K562 (cell line): ENCODE measurements at regions not wholly inside any gene's neighbourhood (a gene's known extent, or its start where the extent isn't known, plus 50 kb on each side); places are given as distances from the start of the nearest gene placed in this dataset.

Experiments used
- ATAC-seq: fragments of 200-7000 bp; cut with Tn5 transposase; 3 replicates; pipeline ENCODE4 v1.9.1; 2020; ENCODE audit warnings: moderate library complexity
- BruUV-seq: library from RNA; stranded (reverse); fragments of 400-500 nt; replicated peaks from 2 replicates; lab custom pipeline; 2021; lab: Mats Ljungman, UMichigan
- CTCF ChIA-PET: fragments of 300-600 bp; formaldehyde crosslinking; extraction: SDS; loops from one replicate; lab custom pipeline; 2021; ENCODE audit warnings: low intra/inter-chr PET ratio; lab: Yijun Ruan, JAX
- POLR2A ChIA-PET: fragments of 300-600, 350-650 bp; sonication (Branson Sonifier 250); formaldehyde crosslinking; extraction: SDS; loops from one replicate; lab custom pipeline; 2021; ENCODE audit warnings: antibody characterized with exemption, inconsistent platforms; lab: Yijun Ruan, JAX
- DNase-seq, 4 experiments: peaks; one replicate each; pipeline versions ENCODE4 v3.0.0 to v3.0.0-alpha.2; 2011 to 2018; ENCODE audit warnings: low spot score in 3 of 4, mixed read lengths in 3 of 4; ENCODE audit errors: extremely low read depth in 1 of 4
- FAIRE-seq: peaks from 2 replicates; lab custom pipeline; 2011; peaks lifted over from hg19 to GRCh38; lab: Jason Lieb, UNC
- H2AFZ ChIP-seq: 2 replicates; pipeline ENCODE4 v1.6.0; 2011; ENCODE audit warnings: low read depth, low read length, control low read depth, inconsistent platforms
- H3K27ac ChIP-seq: fragments of 200-600 bp; 3 replicates; pipeline ENCODE4 v1.8.0; 2011; ENCODE audit warnings: low read depth, mild to moderate bottlenecking, control low read depth, inconsistent platforms, low read length, moderate library complexity, mixed read lengths; ENCODE audit errors: extremely low read depth
- H3K27me3 ChIP-seq, 2 experiments: fragments of 300-600 bp in 1 of 2; 2 replicates in 1 of 2; 3 replicates in 1 of 2; pipeline versions ENCODE4 v1.6.0 to v1.8.0; 2011; ENCODE audit warnings: inconsistent platforms in 2 of 2, low read length in 2 of 2, mild to moderate bottlenecking in 1 of 2, mixed read lengths in 1 of 2, moderate library complexity in 1 of 2; ENCODE audit not compliant: control insufficient read depth in 2 of 2, insufficient read depth in 2 of 2
- H3K36me3 ChIP-seq: fragments of 300-600 bp; 3 replicates; pipeline ENCODE4 v1.8.0; 2011; ENCODE audit warnings: mild to moderate bottlenecking, low read length, inconsistent platforms; ENCODE audit not compliant: control insufficient read depth, insufficient read depth
- H3K4me1 ChIP-seq, 2 experiments: fragments of 200-600 bp in 1 of 2; replicated peaks in 1 of 2; 2 replicates in 1 of 2; 3 replicates in 1 of 2; pipeline versions ENCODE4 v1.5.1 to v1.8.0; 2011; ENCODE audit warnings: inconsistent platforms in 2 of 2, low read length in 2 of 2, mild to moderate bottlenecking in 1 of 2, mixed read lengths in 1 of 2, moderate library complexity in 1 of 2; ENCODE audit not compliant: control insufficient read depth in 2 of 2, insufficient read depth in 2 of 2
- H3K4me2 ChIP-seq: 2 replicates; pipeline ENCODE4 v1.6.1; 2011; ENCODE audit warnings: low read length, control low read depth, inconsistent platforms, mixed read lengths; ENCODE audit not compliant: insufficient read depth
- H3K4me3 ChIP-seq: fragments of 200-600 bp; sonication (generic), shearing (Covaris generic); 2 replicates; pipeline ENCODE4 v1.5.1; 2016; ENCODE audit warnings: control low read depth, inconsistent platforms
- H3K79me2 ChIP-seq: fragments of 200-600 bp; 3 replicates; pipeline ENCODE4 v1.8.0; 2011; ENCODE audit warnings: low read length, inconsistent platforms; ENCODE audit not compliant: control insufficient read depth, insufficient read depth
- H3K9ac ChIP-seq, 2 experiments: 2 replicates each; pipeline versions ENCODE4 v1.6.0 to v1.6.1; 2011; ENCODE audit warnings: low read depth in 2 of 2, low read length in 2 of 2, control low read depth in 1 of 2, inconsistent platforms in 1 of 2, mild to moderate bottlenecking in 1 of 2, mixed read lengths in 1 of 2; ENCODE audit not compliant: insufficient read depth in 1 of 2
- H3K9me1 ChIP-seq: one replicate; pipeline ENCODE4 v1.6.0; 2011; ENCODE audit warnings: inconsistent platforms, mild to moderate bottlenecking, low read length, moderate library complexity; ENCODE audit not compliant: control insufficient read depth, insufficient read depth
- H3K9me3 ChIP-seq: replicated peaks from 2 replicates; pipeline ENCODE4 v1.5.1; 2011; ENCODE audit warnings: low read depth, low read length, inconsistent platforms; ENCODE audit not compliant: control insufficient read depth, insufficient read depth
- H4K20me1 ChIP-seq: replicated peaks from 2 replicates; pipeline ENCODE4 v1.6.1; 2011; ENCODE audit warnings: low read length, inconsistent platforms, mixed read lengths; ENCODE audit not compliant: control insufficient read depth, insufficient read depth
- NCOA2 ChIP-seq, 2 experiments: fragments of 450-650 bp; IDR thresholded peaks; 2 replicates each; pipeline ENCODE4 v1.6.1; 2018; ENCODE audit warnings: mild to moderate bottlenecking in 2 of 2, moderate library complexity in 1 of 2; ENCODE audit not compliant: partially characterized antibody in 2 of 2
- THRA ChIP-seq: fragments of 450-650 bp; IDR thresholded peaks from 2 replicates; pipeline ENCODE4 v1.6.1; 2017; ENCODE audit warnings: mild to moderate bottlenecking, moderate library complexity
- ZBTB34 ChIP-seq: fragments of 250-450 bp; sonication (Bioruptor Pico); IDR thresholded peaks from 2 replicates; pipeline ENCODE4 v1.8.0; 2021; ENCODE audit warnings: mild to moderate bottlenecking, moderate library complexity
- ZC3H8 ChIP-seq: fragments of 450-650 bp; IDR thresholded peaks from 2 replicates; pipeline ENCODE4 v1.6.1; 2017
- in situ Hi-C: fragments of 300-500 bp; cut with MboI; formaldehyde crosslinking; loops from 4 replicates; pipeline ENCODE4 v1.15.0; 2018; ENCODE audit warnings: inconsistent platforms, mixed read lengths
- intact Hi-C: fragments of 100-400 bp; cut with micrococcal nuclease; formaldehyde crosslinking; loops from 2 replicates; pipeline ENCODE4 v1.14.2; 2022

GRCh38 chr1:187762118-187762517, 933.4 kb downstream of the PLA2G4A start (continued):
- TF ChIP-seq ZBTB34 (CRISPR knock-in tag): no peak
- no peak for TF ChIP-seq NCOA2 (IDR thresholded peaks at IDR 0.05; ENCODE audit: partially characterized antibody in 2 of 2)

- no peaks in the 10 kb centered on the region for H4K20me1 ChIP-seq
- H3K9ac ChIP-seq: no peak overlapping the region
- ChIA-PET CTCF (no interaction called here), POLR2A (no interaction called here)
- no peak overlapping the region for H3K4me3 ChIP-seq
- no peaks in the 10 kb centered on the region for H3K36me3 ChIP-seq
- DNase-seq (no peak), ATAC-seq (no peak), FAIRE-seq (no peak)
- no peaks in the 10 kb centered on the region for H3K27me3 ChIP-seq
- no peak overlapping the region for H3K4me2 ChIP-seq
- no peak for TF ChIP-seq THRA
- TF ChIP-seq ZC3H8: no peak
- BruUV-seq: no TSS peak
- H3K79me2 ChIP-seq: no peaks in the 10 kb centered on the region
- intact Hi-C loops (no loop called here), in situ Hi-C loops (no loop called here)
- no peaks in the 10 kb centered on the region for H3K9me3 ChIP-seq
- no peak overlapping the region for H3K27ac ChIP-seq
- no peak overlapping the region for H2AFZ ChIP-seq
- no peaks in the 10 kb centered on the region for H3K9me1 ChIP-seq
- H3K4me1 ChIP-seq: no peaks in the 10 kb centered on the region
Measured at GRCh38 chr1:187763465-187763864, 934.7 kb downstream of the PLA2G4A start.
